Astrocyte of the cerebellum (primary cell): ENCODE measurements at regions not wholly inside any gene's neighbourhood (a gene's known extent, or its start where the extent isn't known, plus 50 kb on each side); places are given as distances from the start of the nearest gene placed in this dataset.

Experiments used
- DNase-seq: peaks from one replicate; pipeline ENCODE4 v3.0.0-alpha.2; 2011; ENCODE audit warnings: low read depth
- H3K4me3 ChIP-seq: 2 replicates; pipeline ENCODE4 v1.5.1; 2011; ENCODE audit warnings: mild to moderate bottlenecking, low read depth, low read length, moderate library complexity
- in situ Hi-C: cut with HindIII; loops from 2 replicates; pipeline ENCODE4 v1.10.0; 2017; ENCODE audit warnings: low sequenced_read_pairs
- TF ChIP-seq, protein P1 (sequence below): IDR thresholded peaks from 2 replicates; pipeline ENCODE4 v1.5.1; 2012; ENCODE audit warnings: low read length, low read depth, moderate library complexity, mild to moderate bottlenecking; ENCODE audit errors: missing control alignments

- TF ChIP-seq, protein P1, sequence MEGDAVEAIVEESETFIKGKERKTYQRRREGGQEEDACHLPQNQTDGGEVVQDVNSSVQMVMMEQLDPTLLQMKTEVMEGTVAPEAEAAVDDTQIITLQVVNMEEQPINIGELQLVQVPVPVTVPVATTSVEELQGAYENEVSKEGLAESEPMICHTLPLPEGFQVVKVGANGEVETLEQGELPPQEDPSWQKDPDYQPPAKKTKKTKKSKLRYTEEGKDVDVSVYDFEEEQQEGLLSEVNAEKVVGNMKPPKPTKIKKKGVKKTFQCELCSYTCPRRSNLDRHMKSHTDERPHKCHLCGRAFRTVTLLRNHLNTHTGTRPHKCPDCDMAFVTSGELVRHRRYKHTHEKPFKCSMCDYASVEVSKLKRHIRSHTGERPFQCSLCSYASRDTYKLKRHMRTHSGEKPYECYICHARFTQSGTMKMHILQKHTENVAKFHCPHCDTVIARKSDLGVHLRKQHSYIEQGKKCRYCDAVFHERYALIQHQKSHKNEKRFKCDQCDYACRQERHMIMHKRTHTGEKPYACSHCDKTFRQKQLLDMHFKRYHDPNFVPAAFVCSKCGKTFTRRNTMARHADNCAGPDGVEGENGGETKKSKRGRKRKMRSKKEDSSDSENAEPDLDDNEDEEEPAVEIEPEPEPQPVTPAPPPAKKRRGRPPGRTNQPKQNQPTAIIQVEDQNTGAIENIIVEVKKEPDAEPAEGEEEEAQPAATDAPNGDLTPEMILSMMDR, result no peak
- in situ Hi-C loops, result no loop called here
- DNase-seq, result no peak
Observed at GRCh38 chr18:57853133-57853532, 50.0 kb upstream of the ATP8B1 start.

More at GRCh38 chr18:57853133-57853532, 50.0 kb upstream of the ATP8B1 start:
- no peak overlapping the region for H3K4me3 ChIP-seq
